ENCODE measurements at regions not wholly inside any gene's neighbourhood (a gene's known extent, or its start where the extent isn't known, plus 50 kb on each side); places are given as distances from the start of the nearest gene placed in this dataset.
"Not testable (repeated sequence)": the region's sequence is repeated elsewhere in the genome, so short reads cannot be mapped to it uniquely, and the experiment has no call there.

- DNase-seq (ENCODE audit: low read depth); in situ Hi-C loops (cut with HindIII; ENCODE audit: low pct_unique_long_range_greater_than_20kb, low sequenced_read_pairs): not testable (repeated sequence)
Measured at GRCh38 chr6:119924888-119925287, 575.3 kb upstream of the MAN1A1 start.

- in situ Hi-C loops (cut with HindIII; ENCODE audit: low pct_unique_long_range_greater_than_20kb, low sequenced_read_pairs), result no loop called here
- DNase-seq (ENCODE audit: low read depth), result no peak
Measured at GRCh38 chr6:119922814-119923213, 573.3 kb upstream of the MAN1A1 start.

GRCh38 chr6:119921491-119922010 is 572.0 kb upstream of the MAN1A1 start:
- in situ Hi-C loops (cut with HindIII; ENCODE audit: low pct_unique_long_range_greater_than_20kb, low sequenced_read_pairs), result no loop called here
- DNase-seq (ENCODE audit: low read depth), result no peak

- in situ Hi-C loops (cut with HindIII; ENCODE audit: low pct_unique_long_range_greater_than_20kb, low sequenced_read_pairs), result no loop called here
- no peak for DNase-seq (ENCODE audit: low read depth)
Measured at GRCh38 chr6:119917186-119917585, 567.6 kb upstream of the MAN1A1 start.

- in situ Hi-C loops (cut with HindIII; ENCODE audit: low pct_unique_long_range_greater_than_20kb, low sequenced_read_pairs), result no loop called here
Measured at GRCh38 chr6:119915971-119916370, 566.4 kb upstream of the MAN1A1 start.

GRCh38 chr6:119908157-119908556 is 558.6 kb upstream of the MAN1A1 start:
- in situ Hi-C loops (cut with HindIII; ENCODE audit: low pct_unique_long_range_greater_than_20kb, low sequenced_read_pairs), result no loop called here
- no peak for DNase-seq (ENCODE audit: low read depth)

More at GRCh38 chr6:119915971-119916370, 566.4 kb upstream of the MAN1A1 start:
- no peak for DNase-seq (ENCODE audit: low read depth)

- DNase-seq (ENCODE audit: low read depth), result no peak
- in situ Hi-C loops (cut with HindIII; ENCODE audit: low pct_unique_long_range_greater_than_20kb, low sequenced_read_pairs), result no loop called here
Measured at GRCh38 chr6:119902681-119903080, 553.1 kb upstream of the MAN1A1 start.

- in situ Hi-C loops (cut with HindIII; ENCODE audit: low pct_unique_long_range_greater_than_20kb, low sequenced_read_pairs), result no loop called here
- DNase-seq (ENCODE audit: low read depth), result no peak
Measured at GRCh38 chr6:119896806-119897205, 547.2 kb upstream of the MAN1A1 start.

- in situ Hi-C loops (cut with HindIII; ENCODE audit: low pct_unique_long_range_greater_than_20kb, low sequenced_read_pairs), result no loop called here
- no peak for DNase-seq (ENCODE audit: low read depth)
Measured at GRCh38 chr6:119895626-119896025, 546.1 kb upstream of the MAN1A1 start.

GRCh38 chr6:119894811-119895210 is 545.2 kb upstream of the MAN1A1 start:
- in situ Hi-C loops (cut with HindIII; ENCODE audit: low pct_unique_long_range_greater_than_20kb, low sequenced_read_pairs), result no loop called here
- no peak for DNase-seq (ENCODE audit: low read depth)

- in situ Hi-C loops (cut with HindIII; ENCODE audit: low pct_unique_long_range_greater_than_20kb, low sequenced_read_pairs), result no loop called here
- no peak for DNase-seq (ENCODE audit: low read depth)
Measured at GRCh38 chr6:119891644-119892043, 542.1 kb upstream of the MAN1A1 start.

- no peak for DNase-seq (ENCODE audit: low read depth)
- in situ Hi-C loops (cut with HindIII; ENCODE audit: low pct_unique_long_range_greater_than_20kb, low sequenced_read_pairs), result no loop called here
Measured at GRCh38 chr6:119891206-119891605, 541.6 kb upstream of the MAN1A1 start.

GRCh38 chr6:119890470-119890869 is 540.9 kb upstream of the MAN1A1 start:
- in situ Hi-C loops (cut with HindIII; ENCODE audit: low pct_unique_long_range_greater_than_20kb, low sequenced_read_pairs), result no loop called here

GRCh38 chr6:119887666-119888065 is 538.1 kb upstream of the MAN1A1 start:
- DNase-seq (ENCODE audit: low read depth), result no peak
- in situ Hi-C loops (cut with HindIII; ENCODE audit: low pct_unique_long_range_greater_than_20kb, low sequenced_read_pairs), result no loop called here

More at GRCh38 chr6:119890470-119890869, 540.9 kb upstream of the MAN1A1 start:
- DNase-seq (ENCODE audit: low read depth), result no peak

GRCh38 chr6:119881416-119881815 is 531.9 kb upstream of the MAN1A1 start:
- in situ Hi-C loops (cut with HindIII; ENCODE audit: low pct_unique_long_range_greater_than_20kb, low sequenced_read_pairs), result no loop called here
- no peak for DNase-seq (ENCODE audit: low read depth)

GRCh38 chr6:119880840-119881239 is 531.3 kb upstream of the MAN1A1 start:
- DNase-seq (ENCODE audit: low read depth), result no peak
- in situ Hi-C loops (cut with HindIII; ENCODE audit: low pct_unique_long_range_greater_than_20kb, low sequenced_read_pairs), result no loop called here

GRCh38 chr6:119879731-119880130 is 530.2 kb upstream of the MAN1A1 start:
- in situ Hi-C loops (cut with HindIII; ENCODE audit: low pct_unique_long_range_greater_than_20kb, low sequenced_read_pairs), result no loop called here
- no peak for DNase-seq (ENCODE audit: low read depth)

- DNase-seq (ENCODE audit: low read depth), result no peak
Measured at GRCh38 chr6:119874381-119874780, 524.8 kb upstream of the MAN1A1 start.

GRCh38 chr6:119873107-119873506 is 523.5 kb upstream of the MAN1A1 start:
- in situ Hi-C loops (cut with HindIII; ENCODE audit: low pct_unique_long_range_greater_than_20kb, low sequenced_read_pairs), result no loop called here
- DNase-seq (ENCODE audit: low read depth), result no peak

More at GRCh38 chr6:119874381-119874780, 524.8 kb upstream of the MAN1A1 start:
- in situ Hi-C loops (cut with HindIII; ENCODE audit: low pct_unique_long_range_greater_than_20kb, low sequenced_read_pairs), result no loop called here

- DNase-seq (ENCODE audit: low read depth), result no peak
- in situ Hi-C loops (cut with HindIII; ENCODE audit: low pct_unique_long_range_greater_than_20kb, low sequenced_read_pairs), result no loop called here
Measured at GRCh38 chr6:119871520-119871919, 522.0 kb upstream of the MAN1A1 start.
